Upper lobe of left lung (tissue), 6 donors: ENCODE measurements at regions not wholly inside any gene's neighbourhood (a gene's known extent, or its start where the extent isn't known, plus 50 kb on each side); places are given as distances from the start of the nearest gene placed in this dataset.

Experiments
- ATAC-seq, 2 donors: fragments of 200-7000 bp; cut with Tn5 transposase; one replicate each; pipeline ENCODE4 v1.9.1; 2022; ENCODE audit warnings: mild to moderate bottlenecking in 2 of 2, moderate library complexity in 2 of 2; ENCODE audit not compliant: low FRiP score in 2 of 2
- DNase-seq, 2 donors: peaks; one replicate each; pipeline ENCODE4 v3.0.0-alpha.2; 2019 to 2020
- H3K27ac ChIP-seq, 4 donors: fragments of 200-600 bp; sonication (generic); one replicate each; pipeline ENCODE4 v1.5.1; 2016 to 2019
- H3K27me3 ChIP-seq, 4 donors: fragments of 200-600 bp; sonication (generic); one replicate each; pipeline ENCODE4 v1.5.1; 2017 to 2019
- H3K36me3 ChIP-seq, 4 donors: fragments of 200-600 bp; sonication (generic); one replicate each; pipeline ENCODE4 v1.5.1; 2016 to 2019
- H3K4me1 ChIP-seq, 4 donors: fragments of 200-600 bp; sonication (generic); one replicate each; pipeline ENCODE4 v1.5.1; 2018 to 2019
- H3K4me3 ChIP-seq, 4 donors: fragments of 200-600 bp; sonication (generic); one replicate each; pipeline ENCODE4 v1.5.1; 2017 to 2019; ENCODE audit warnings: mild to moderate bottlenecking in 2 of 4, moderate library complexity in 1 of 4
- H3K9me3 ChIP-seq, 4 donors: fragments of 200-600 bp; sonication (generic); one replicate each; pipeline ENCODE4 v1.5.1; 2018 to 2019
- EP300 ChIP-seq, 4 donors: sonication (generic); formaldehyde crosslinking; IDR thresholded peaks; one replicate each; pipeline ENCODE4 v1.5.1; 2017; ENCODE audit warnings: antibody characterized with exemption in 4 of 4, control low read depth in 2 of 4
- POLR2A ChIP-seq, 4 donors: fragments of 450-650 bp; IDR thresholded peaks; one replicate each; pipeline ENCODE4 v1.5.1; 2016 to 2017; ENCODE audit warnings: antibody characterized with exemption in 4 of 4, mild to moderate bottlenecking in 2 of 4
- POLR2AphosphoS5 ChIP-seq, 2 donors: sonication (generic); formaldehyde crosslinking; IDR thresholded peaks; one replicate each; pipeline ENCODE4 v1.5.1; 2017; ENCODE audit warnings: antibody characterized with exemption in 2 of 2
- WGBS, 2 donors: methylation state at CpG; one replicate each; pipeline ENCODE4 v1.1.5; 2017 to 2018; 5-methylcytosine and 5-hydroxymethylcytosine counted together
- TF ChIP-seq, protein P1 (sequence below), 6 experiments: fragments of 450-650 bp in 4 of 6; fragments of 200-600 bp in 2 of 6; sonication (generic) in 2 of 6; IDR thresholded peaks; one replicate each; pipeline ENCODE4 v1.5.1; 2016 to 2019; ENCODE audit warnings: antibody characterized with exemption in 6 of 6
- donor health status: DM: no; HTN: no; CAD: no; lungs with moderate emphysema.
- donor health status: DM: no; HTN: yes; CAD: no; lungs with severe emphysema.

DNA sequence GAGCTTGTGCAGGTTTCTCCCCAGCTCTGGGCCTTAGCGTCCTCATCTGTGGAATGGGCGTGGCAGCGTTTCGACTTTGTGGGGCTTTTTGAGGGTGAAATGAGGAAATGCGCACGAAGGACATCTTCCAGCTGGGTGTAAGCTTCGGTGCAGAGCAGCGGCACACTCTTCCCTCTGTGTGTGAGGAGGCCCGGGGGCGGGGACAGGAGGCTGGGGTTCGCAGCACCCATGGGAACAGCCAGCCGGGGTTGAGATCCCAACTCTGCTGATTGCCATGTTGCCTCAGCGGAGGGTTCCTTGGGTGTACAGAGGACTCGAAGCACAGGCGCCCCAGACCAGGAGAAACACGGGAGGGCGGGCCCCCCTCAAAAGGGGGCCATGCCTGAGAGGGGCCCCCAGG, 265.6 kb downstream of the NSG2 start:
- no peak overlapping the region for H3K4me3 ChIP-seq
- H3K36me3 ChIP-seq: no peaks in the 10 kb centered on the region
- DNase-seq (peak in 1 of 2 donors; percentile 57), ATAC-seq (no peak)
- H3K9me3 ChIP-seq: no peaks in the 10 kb centered on the region
- peaks cover 0 to 9% (median 4%) of the 10 kb centered on the region in 4 donors for H3K27me3 ChIP-seq
- TF ChIP-seq, protein P1, sequence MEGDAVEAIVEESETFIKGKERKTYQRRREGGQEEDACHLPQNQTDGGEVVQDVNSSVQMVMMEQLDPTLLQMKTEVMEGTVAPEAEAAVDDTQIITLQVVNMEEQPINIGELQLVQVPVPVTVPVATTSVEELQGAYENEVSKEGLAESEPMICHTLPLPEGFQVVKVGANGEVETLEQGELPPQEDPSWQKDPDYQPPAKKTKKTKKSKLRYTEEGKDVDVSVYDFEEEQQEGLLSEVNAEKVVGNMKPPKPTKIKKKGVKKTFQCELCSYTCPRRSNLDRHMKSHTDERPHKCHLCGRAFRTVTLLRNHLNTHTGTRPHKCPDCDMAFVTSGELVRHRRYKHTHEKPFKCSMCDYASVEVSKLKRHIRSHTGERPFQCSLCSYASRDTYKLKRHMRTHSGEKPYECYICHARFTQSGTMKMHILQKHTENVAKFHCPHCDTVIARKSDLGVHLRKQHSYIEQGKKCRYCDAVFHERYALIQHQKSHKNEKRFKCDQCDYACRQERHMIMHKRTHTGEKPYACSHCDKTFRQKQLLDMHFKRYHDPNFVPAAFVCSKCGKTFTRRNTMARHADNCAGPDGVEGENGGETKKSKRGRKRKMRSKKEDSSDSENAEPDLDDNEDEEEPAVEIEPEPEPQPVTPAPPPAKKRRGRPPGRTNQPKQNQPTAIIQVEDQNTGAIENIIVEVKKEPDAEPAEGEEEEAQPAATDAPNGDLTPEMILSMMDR (IDR thresholded peaks at IDR 0.05): no peak
- no peak for TF ChIP-seq POLR2AphosphoS5 (IDR thresholded peaks at IDR 0.05)
- no peak for TF ChIP-seq POLR2A (IDR thresholded peaks at IDR 0.05)
- no peak for TF ChIP-seq EP300 (IDR thresholded peaks at IDR 0.05)
- 79 to 82% methylated on average over 13 to 16 of the region's 17 CpGs for WGBS, 2 donors
- peaks cover 6 to 11% (median 8%) of the 10 kb centered on the region in 4 donors for H3K4me1 ChIP-seq
- H3K27ac ChIP-seq: no peak overlapping the region

DNA sequence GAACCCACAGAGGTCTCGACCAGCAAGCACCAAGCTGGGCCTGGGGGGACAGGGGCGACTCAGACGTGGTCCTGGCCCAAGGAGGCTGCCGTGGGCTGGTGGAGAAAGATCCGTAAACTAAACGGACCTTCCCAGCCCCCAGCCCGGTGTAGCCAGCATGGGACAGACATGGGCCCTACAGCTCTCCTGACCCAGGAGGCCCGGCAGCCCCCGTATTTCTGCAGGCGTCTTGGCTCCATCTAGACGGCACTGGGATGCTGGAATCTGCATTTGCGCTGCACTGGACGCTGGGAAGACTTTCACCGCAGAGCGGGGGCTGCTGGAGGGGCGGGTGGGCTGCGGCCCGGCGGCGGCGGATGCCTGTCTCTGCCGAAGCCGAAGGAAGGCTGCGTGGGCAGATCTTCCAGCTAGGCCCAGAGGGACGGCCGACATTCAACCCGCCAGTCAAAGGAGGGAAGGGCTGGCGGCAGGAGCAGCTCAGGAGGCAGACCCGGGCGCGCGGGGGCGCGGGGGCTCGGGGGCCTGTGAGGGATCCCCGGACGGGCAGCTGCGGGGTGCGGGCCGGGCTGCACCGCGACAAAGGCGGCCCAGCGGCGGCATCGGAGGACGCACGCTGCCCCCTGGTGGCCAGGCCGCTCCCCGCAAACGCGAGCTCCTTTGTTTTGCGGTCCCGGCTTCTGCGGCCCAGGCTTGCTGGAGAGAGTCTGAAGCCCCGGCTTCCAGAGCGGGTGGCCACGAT, 266.2 kb downstream of the NSG2 start:
- ATAC-seq: peak in 1 of 2 donors; percentile 89
- no peak for TF ChIP-seq POLR2A (IDR thresholded peaks at IDR 0.05)
- no peak for TF ChIP-seq POLR2AphosphoS5 (IDR thresholded peaks at IDR 0.05)
- TF ChIP-seq EP300 (IDR thresholded peaks at IDR 0.05): no peak
- TF ChIP-seq, protein P1 (IDR thresholded peaks at IDR 0.05): peak; percentile 71 to 94 (median 87)
- peak; percentile 52 to 96 for DNase-seq
- Histone ChIP-seq H3K4me1 (peaks cover 6 to 11% (median 8%) of the 10 kb centered on the region in 4 donors), H3K27ac (no peak overlapping the region), H3K9me3 (no peaks in the 10 kb centered on the region), H3K36me3 (no peaks in the 10 kb centered on the region), H3K27me3 (peaks cover 0 to 9% (median 4%) of the 10 kb centered on the region in 4 donors), H3K4me3 (peak overlapping the region in 3 of 4 donors; percentile 33 to 51 (median 48))
- WGBS, 2 donors: 23 to 83% methylated on average over 1 to 25 of the region's 58 CpGs

DNA sequence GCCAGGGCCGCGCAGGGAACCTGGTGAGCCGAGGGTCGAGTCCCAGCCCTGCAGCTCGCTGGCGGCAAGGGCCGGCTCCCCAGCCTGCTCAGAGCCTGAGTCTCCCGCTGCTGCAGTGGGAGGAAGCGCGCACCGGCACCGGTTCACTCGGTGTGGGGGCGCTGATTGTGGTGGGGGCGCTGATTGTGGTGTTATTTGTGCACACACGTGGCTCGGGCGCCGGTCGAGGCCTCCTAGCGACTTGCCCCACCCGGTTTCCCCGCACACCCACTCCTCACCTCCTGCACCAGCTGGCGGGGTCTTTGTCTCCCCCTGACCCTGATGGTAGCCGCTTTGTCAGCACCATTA, 266.7 kb downstream of the NSG2 start:
- Histone ChIP-seq H3K4me1 (peaks cover 6 to 11% (median 8%) of the 10 kb centered on the region in 4 donors), H3K27me3 (peaks cover 0 to 9% (median 4%) of the 10 kb centered on the region in 4 donors), H3K9me3 (no peaks in the 10 kb centered on the region), H3K36me3 (no peaks in the 10 kb centered on the region), H3K27ac (no peak overlapping the region), H3K4me3 (peak overlapping the region in 2 of 4 donors; percentile 33 to 51)
- WGBS, 2 donors: 43 to 49% methylated on average over 8 to 12 of the region's 25 CpGs
- no peak for DNase-seq
- TF ChIP-seq EP300 (IDR thresholded peaks at IDR 0.05) (no peak), POLR2A (IDR thresholded peaks at IDR 0.05) (no peak), POLR2AphosphoS5 (IDR thresholded peaks at IDR 0.05) (no peak)
- TF ChIP-seq, protein P1 (IDR thresholded peaks at IDR 0.05): no peak
- no peak for ATAC-seq

DNA sequence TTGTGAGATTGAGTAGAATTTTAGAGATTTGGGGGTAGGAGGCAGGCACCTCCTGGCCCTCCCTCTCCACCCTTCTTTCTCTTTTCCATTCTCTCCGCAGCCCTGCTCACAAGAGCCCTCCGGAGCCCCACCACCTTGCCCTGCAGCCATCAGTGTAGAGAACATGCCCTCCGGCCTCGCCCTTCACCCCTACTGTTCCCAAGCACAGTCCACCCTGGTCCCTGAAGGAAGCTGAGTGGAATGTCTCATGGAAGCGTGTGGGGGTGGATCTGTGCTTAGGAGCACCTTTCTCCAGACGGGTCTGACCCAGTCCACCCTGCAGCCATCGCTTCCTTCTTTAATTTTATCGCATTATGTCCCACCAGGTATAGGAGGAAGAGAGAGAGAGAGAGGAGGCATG, 267.1 kb downstream of the NSG2 start:
- ATAC-seq (no peak), DNase-seq (no peak)
- peaks cover 0 to 9% (median 4%) of the 10 kb centered on the region in 4 donors for H3K27me3 ChIP-seq
- TF ChIP-seq, protein P1 (IDR thresholded peaks at IDR 0.05): no peak
- no peak for TF ChIP-seq POLR2AphosphoS5 (IDR thresholded peaks at IDR 0.05)
- TF ChIP-seq EP300 (IDR thresholded peaks at IDR 0.05): no peak
- TF ChIP-seq POLR2A (IDR thresholded peaks at IDR 0.05): no peak
- no peak overlapping the region for H3K4me3 ChIP-seq
- 84 to 90% methylated on average over 8 of the region's 8 CpGs for WGBS, 2 donors
- H3K9me3 ChIP-seq: no peaks in the 10 kb centered on the region
- H3K36me3 ChIP-seq: no peaks in the 10 kb centered on the region
- peaks cover 6 to 11% (median 8%) of the 10 kb centered on the region in 4 donors for H3K4me1 ChIP-seq
- no peak overlapping the region for H3K27ac ChIP-seq
